Progenitor cell of endocrine pancreas (in vitro differentiated cells): ENCODE measurements at regions not wholly inside any gene's neighbourhood (a gene's known extent, or its start where the extent isn't known, plus 50 kb on each side); places are given as distances from the start of the nearest gene placed in this dataset.

ENCODE experiments used
- DNase-seq: peaks from one replicate; pipeline ENCODE4 v3.0.0; 2021; ENCODE audit warnings: low spot score; ENCODE audit not compliant: unreplicated experiment
- H3K27ac Mint-ChIP-seq: 2 replicates; pipeline ENCODE4 v1.8.0; 2021; ENCODE audit warnings: mild to moderate bottlenecking, moderate library complexity, mixed read lengths
- H3K27me3 Mint-ChIP-seq: 2 replicates; pipeline ENCODE4 v1.8.0; 2021; ENCODE audit warnings: mixed read lengths
- H3K36me3 Mint-ChIP-seq: 2 replicates; pipeline ENCODE4 v1.8.0; 2022; ENCODE audit warnings: mixed read lengths; ENCODE audit not compliant: insufficient read depth
- H3K4me1 Mint-ChIP-seq: 2 replicates; pipeline ENCODE4 v1.8.0; 2021; ENCODE audit warnings: low read depth, mixed read lengths
- H3K4me3 Mint-ChIP-seq: 2 replicates; pipeline ENCODE4 v1.8.0; 2021; ENCODE audit warnings: low read depth, mild to moderate bottlenecking, moderate library complexity, mixed read lengths
- H3K9me3 Mint-ChIP-seq: 2 replicates; pipeline ENCODE4 v1.8.0; 2021; ENCODE audit warnings: low read depth, mixed read lengths
- TF ChIP-seq, protein P1 (sequence below): fragments of 200-600 bp; sonication (generic); IDR thresholded peaks from one replicate; pipeline ENCODE4 v1.5.0; 2021; ENCODE audit warnings: antibody characterized with exemption, mild to moderate bottlenecking; ENCODE audit not compliant: unreplicated experiment

- TF ChIP-seq, protein P1, sequence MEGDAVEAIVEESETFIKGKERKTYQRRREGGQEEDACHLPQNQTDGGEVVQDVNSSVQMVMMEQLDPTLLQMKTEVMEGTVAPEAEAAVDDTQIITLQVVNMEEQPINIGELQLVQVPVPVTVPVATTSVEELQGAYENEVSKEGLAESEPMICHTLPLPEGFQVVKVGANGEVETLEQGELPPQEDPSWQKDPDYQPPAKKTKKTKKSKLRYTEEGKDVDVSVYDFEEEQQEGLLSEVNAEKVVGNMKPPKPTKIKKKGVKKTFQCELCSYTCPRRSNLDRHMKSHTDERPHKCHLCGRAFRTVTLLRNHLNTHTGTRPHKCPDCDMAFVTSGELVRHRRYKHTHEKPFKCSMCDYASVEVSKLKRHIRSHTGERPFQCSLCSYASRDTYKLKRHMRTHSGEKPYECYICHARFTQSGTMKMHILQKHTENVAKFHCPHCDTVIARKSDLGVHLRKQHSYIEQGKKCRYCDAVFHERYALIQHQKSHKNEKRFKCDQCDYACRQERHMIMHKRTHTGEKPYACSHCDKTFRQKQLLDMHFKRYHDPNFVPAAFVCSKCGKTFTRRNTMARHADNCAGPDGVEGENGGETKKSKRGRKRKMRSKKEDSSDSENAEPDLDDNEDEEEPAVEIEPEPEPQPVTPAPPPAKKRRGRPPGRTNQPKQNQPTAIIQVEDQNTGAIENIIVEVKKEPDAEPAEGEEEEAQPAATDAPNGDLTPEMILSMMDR, result no peak
- no peak for DNase-seq
- Mint-ChIP-seq H3K4me3 (no peak overlapping the region), H3K4me1 (no peaks in the 10 kb centered on the region), H3K36me3 (no peaks in the 10 kb centered on the region), H3K27me3 (peaks cover 8% of the 10 kb centered on the region), H3K9me3 (peaks cover 15% of the 10 kb centered on the region), H3K27ac (no peak overlapping the region)
Observed at GRCh38 chr7:156129522-156129921, 317.3 kb upstream of the SHH start.

GRCh38 chr7:156128496-156128895 is 316.2 kb upstream of the SHH start:
- DNase-seq, result no peak
- H3K4me1 Mint-ChIP-seq, result no peaks in the 10 kb centered on the region
- no peak overlapping the region for H3K27ac Mint-ChIP-seq
- TF ChIP-seq, protein P1, result no peak
- no peak overlapping the region for H3K4me3 Mint-ChIP-seq
- H3K27me3 Mint-ChIP-seq, result peaks cover 8% of the 10 kb centered on the region
- H3K9me3 Mint-ChIP-seq, result peaks cover 11% of the 10 kb centered on the region
- H3K36me3 Mint-ChIP-seq, result no peaks in the 10 kb centered on the region

GRCh38 chr7:156127166-156128134 is 315.2 kb upstream of the SHH start:
- Mint-ChIP-seq H3K27me3 (peaks cover 8% of the 10 kb centered on the region), H3K4me1 (no peaks in the 10 kb centered on the region), H3K4me3 (no peak overlapping the region), H3K9me3 (peaks cover 4% of the 10 kb centered on the region), H3K36me3 (no peaks in the 10 kb centered on the region), H3K27ac (no peak overlapping the region)
- TF ChIP-seq, protein P1, result no peak
- DNase-seq, result no peak

DNA sequence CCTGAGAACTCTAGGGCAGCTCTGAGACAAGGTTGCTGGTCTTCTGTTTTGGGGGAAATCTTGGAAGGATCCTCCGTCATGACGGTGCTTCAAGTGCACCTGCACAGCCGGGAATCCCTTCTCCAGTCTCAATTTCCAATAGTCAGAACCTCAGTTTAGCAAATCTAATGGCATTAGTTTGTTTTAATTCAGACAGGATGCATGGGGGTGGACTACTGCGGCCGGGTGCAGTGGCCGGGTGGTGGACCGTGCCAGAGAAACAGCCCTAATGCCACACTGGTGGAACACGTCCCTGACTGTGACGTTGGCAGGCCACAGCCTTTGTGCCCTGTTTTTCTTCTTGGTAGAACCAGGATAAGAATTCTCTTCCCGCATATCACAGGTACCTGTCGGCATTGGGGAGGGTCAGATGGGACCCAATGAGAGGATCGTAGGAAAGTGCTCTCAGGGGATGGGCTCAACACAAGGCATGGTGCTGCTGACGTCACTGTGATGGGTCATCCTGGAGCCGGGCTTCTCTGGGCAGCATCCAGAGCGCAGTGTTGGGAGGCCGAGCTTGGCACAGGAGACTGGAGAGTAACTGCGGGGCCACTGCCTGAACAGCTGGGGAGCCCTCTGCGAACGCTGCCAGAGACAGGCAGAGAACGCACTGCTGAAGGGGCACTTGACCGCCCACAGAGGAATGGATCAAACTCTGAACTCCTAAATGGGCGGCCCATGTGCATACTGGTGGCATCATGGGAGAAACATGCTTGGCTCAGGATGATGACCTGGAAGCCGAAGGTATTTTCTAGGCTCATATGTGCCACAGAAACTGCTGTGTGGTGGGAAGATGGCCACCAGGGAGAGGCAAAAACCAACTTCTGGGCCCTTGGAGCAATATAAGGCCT is 313.8 kb upstream of the SHH start:
- DNase-seq, result no peak
- Mint-ChIP-seq H3K36me3 (no peaks in the 10 kb centered on the region), H3K4me3 (no peak overlapping the region), H3K4me1 (no peaks in the 10 kb centered on the region), H3K9me3 (no peaks in the 10 kb centered on the region), H3K27ac (no peak overlapping the region), H3K27me3 (peaks cover 11% of the 10 kb centered on the region)
- TF ChIP-seq, protein P1, result no peak

DNA sequence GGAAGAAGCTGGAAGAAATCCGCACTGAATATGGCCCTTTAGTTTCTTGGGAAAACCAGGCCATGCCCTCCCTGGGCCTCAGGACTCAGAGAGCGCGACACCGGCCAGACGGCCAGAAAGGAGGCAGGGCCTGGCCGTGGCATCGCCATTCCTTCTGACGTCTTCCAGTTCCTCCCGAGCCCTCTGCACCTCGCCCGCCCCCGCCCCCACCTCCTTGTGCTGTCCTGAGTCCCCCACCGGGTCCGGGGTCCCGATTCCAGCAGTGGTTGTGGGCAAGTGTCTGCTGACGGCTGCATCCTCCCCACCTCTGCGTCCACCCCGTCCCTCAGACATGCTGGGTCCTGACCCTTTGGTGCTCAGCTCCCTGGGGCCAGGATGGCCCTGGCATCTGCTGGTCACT is 312.1 kb upstream of the SHH start:
- H3K9me3 Mint-ChIP-seq, result no peaks in the 10 kb centered on the region
- no peak overlapping the region for H3K4me3 Mint-ChIP-seq
- no peak for DNase-seq
- TF ChIP-seq, protein P1, result no peak
- no peaks in the 10 kb centered on the region for H3K4me1 Mint-ChIP-seq
- peaks cover 11% of the 10 kb centered on the region for H3K27me3 Mint-ChIP-seq
- H3K27ac Mint-ChIP-seq, result no peak overlapping the region
- H3K36me3 Mint-ChIP-seq, result no peaks in the 10 kb centered on the region
